C4-2B (cell line): ENCODE measurements at regions not wholly inside any gene's neighbourhood (a gene's known extent, or its start where the extent isn't known, plus 50 kb on each side); places are given as distances from the start of the nearest gene placed in this dataset.

Experiments used
- H3K27ac ChIP-seq: fragments of 450-650 bp; 2 replicates; pipeline ENCODE4 v1.5.1; 2017
- CTCF ChIP-seq: fragments of 450-650 bp; conservative IDR thresholded peaks from 2 replicates; pipeline ENCODE4 v1.5.1; 2017; ENCODE audit warnings: mild to moderate bottlenecking
- ZFX ChIP-seq: fragments of 450-650 bp; IDR thresholded peaks from 2 replicates; pipeline ENCODE4 v1.6.1; 2017

GRCh38 chr18:41829647-41830516, 125.2 kb upstream of the PIK3C3 start:
- TF ChIP-seq CTCF (no peak), ZFX (no peak)

GRCh38 chr18:41828137-41828536, 126.9 kb upstream of the PIK3C3 start:
- TF ChIP-seq CTCF (no peak), ZFX (no peak)

More at GRCh38 chr18:41829647-41830516, 125.2 kb upstream of the PIK3C3 start:
- H3K27ac ChIP-seq = no peak overlapping the region

GRCh38 chr18:41820784-41821183, 134.2 kb upstream of the PIK3C3 start:
- no peak for TF ChIP-seq ZFX
- TF ChIP-seq CTCF = no peak
- H3K27ac ChIP-seq = no peak overlapping the region

More at GRCh38 chr18:41828137-41828536, 126.9 kb upstream of the PIK3C3 start:
- no peak overlapping the region for H3K27ac ChIP-seq

- TF ChIP-seq CTCF (no peak), ZFX (no peak)
Observed at GRCh38 chr18:41818381-41819355, 136.4 kb upstream of the PIK3C3 start.

GRCh38 chr18:41814651-41815050, 140.4 kb upstream of the PIK3C3 start:
- TF ChIP-seq CTCF (no peak), ZFX (no peak)
- H3K27ac ChIP-seq = no peak overlapping the region

More at GRCh38 chr18:41818381-41819355, 136.4 kb upstream of the PIK3C3 start:
- H3K27ac ChIP-seq = no peak overlapping the region

- H3K27ac ChIP-seq = no peak overlapping the region
- TF ChIP-seq CTCF (no peak), ZFX (no peak)
Observed at GRCh38 chr18:41809652-41810051, 145.4 kb upstream of the PIK3C3 start.
